ENCODE measurements at regions not wholly inside any gene's neighbourhood (a gene's known extent, or its start where the extent isn't known, plus 50 kb on each side); places are given as distances from the start of the nearest gene placed in this dataset.

DNA sequence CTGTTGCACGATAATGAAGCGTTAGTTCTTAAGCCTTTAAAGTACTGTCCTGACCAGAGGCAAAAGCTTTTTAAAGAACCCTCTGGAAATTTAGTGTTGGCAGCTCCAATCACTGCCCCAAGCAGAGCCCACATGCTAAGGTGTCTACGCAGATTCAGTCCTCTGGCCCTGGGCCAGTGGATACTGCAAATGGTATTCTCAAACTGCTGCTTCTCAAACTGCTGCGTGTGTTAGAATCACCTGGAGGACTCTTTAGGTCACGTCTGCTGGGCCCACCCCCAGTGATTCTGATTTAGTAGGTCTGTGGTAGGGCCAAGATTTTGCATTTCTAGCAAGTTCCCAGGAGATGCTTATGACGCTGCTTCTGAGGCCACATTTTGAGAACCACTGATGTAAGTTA is 96.0 kb upstream of the CCDC28A start:
- TF ChIP-seq, protein P1, sequence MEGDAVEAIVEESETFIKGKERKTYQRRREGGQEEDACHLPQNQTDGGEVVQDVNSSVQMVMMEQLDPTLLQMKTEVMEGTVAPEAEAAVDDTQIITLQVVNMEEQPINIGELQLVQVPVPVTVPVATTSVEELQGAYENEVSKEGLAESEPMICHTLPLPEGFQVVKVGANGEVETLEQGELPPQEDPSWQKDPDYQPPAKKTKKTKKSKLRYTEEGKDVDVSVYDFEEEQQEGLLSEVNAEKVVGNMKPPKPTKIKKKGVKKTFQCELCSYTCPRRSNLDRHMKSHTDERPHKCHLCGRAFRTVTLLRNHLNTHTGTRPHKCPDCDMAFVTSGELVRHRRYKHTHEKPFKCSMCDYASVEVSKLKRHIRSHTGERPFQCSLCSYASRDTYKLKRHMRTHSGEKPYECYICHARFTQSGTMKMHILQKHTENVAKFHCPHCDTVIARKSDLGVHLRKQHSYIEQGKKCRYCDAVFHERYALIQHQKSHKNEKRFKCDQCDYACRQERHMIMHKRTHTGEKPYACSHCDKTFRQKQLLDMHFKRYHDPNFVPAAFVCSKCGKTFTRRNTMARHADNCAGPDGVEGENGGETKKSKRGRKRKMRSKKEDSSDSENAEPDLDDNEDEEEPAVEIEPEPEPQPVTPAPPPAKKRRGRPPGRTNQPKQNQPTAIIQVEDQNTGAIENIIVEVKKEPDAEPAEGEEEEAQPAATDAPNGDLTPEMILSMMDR (conservative IDR thresholded peaks at IDR 0.05; ENCODE audit: low read depth, low read length) = no peak
- no peak for DNase-seq (ENCODE audit: low read depth)
- H3K4me3 ChIP-seq (ENCODE audit: low read depth, low read length) = no peak overlapping the region

DNA sequence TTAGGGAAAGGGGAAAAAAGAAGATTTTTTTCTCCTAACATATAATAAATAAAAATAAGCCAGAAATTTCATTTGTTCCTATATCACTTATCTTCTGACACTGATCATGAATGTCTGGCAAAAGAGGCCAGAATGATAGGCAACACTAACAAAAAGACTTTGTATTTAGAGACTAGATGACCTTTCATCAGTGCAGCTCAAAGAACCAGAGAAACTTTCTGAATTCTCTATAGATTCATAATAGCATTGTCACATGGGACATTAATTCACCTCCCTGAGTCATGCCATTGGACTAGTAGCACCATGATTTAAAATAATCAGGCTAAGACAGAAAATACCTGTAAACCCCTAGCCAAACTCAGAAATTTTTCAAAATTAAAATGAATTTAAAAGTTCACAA is 95.4 kb upstream of the CCDC28A start:
- TF ChIP-seq, protein P1 (conservative IDR thresholded peaks at IDR 0.05; ENCODE audit: low read depth, low read length) = no peak

DNA sequence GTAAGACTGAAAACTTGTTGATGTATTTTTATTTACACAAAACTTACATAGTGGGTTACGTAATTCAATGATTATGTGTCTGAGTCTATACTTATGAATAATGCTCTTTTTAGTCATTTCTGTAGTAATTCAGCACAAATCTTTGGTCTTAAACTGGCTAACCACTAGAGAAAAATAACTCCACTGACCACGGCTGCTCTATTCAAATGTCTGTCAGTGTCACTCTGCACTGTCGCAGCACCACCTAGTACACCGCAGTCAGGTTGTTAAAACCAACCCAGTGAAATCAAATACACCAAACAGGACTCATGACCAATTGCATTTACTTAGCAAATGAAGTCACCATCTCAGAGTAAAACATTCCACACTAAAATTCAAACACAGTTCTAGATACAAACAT is 93.5 kb upstream of the CCDC28A start:
- TF ChIP-seq, protein P1 (conservative IDR thresholded peaks at IDR 0.05; ENCODE audit: low read depth, low read length) = no peak
- DNase-seq (ENCODE audit: low read depth) = no peak

More for the DNA sequence above, 95.4 kb upstream of the CCDC28A start:
- no peak for DNase-seq (ENCODE audit: low read depth)
- H3K4me3 ChIP-seq (ENCODE audit: low read depth, low read length) = no peak overlapping the region

DNA sequence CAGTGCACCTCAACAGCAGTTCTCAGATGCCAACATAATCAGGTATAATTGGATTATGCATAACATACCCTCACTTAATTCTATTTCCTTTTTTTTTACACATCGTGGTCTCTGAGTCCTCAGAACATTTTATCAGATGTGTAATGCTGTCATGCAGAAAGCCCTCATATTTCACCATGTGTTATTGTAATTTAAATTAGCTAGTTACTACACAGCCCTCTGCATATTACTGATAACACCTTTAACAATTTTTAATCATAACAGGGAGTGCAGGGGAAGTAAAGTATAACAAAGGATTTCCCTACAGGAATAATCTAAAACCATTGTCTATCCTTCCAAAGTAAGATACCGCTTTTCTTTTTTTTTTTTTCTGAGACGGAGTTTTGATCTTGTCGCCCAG is 91.9 kb upstream of the CCDC28A start:
- TF ChIP-seq, protein P1 (conservative IDR thresholded peaks at IDR 0.05; ENCODE audit: low read depth, low read length) = no peak
- DNase-seq (ENCODE audit: low read depth) = no peak
- no peak overlapping the region for H3K4me3 ChIP-seq (ENCODE audit: low read depth, low read length)

More for the DNA sequence above, 93.5 kb upstream of the CCDC28A start:
- no peak overlapping the region for H3K4me3 ChIP-seq (ENCODE audit: low read depth, low read length)

DNA sequence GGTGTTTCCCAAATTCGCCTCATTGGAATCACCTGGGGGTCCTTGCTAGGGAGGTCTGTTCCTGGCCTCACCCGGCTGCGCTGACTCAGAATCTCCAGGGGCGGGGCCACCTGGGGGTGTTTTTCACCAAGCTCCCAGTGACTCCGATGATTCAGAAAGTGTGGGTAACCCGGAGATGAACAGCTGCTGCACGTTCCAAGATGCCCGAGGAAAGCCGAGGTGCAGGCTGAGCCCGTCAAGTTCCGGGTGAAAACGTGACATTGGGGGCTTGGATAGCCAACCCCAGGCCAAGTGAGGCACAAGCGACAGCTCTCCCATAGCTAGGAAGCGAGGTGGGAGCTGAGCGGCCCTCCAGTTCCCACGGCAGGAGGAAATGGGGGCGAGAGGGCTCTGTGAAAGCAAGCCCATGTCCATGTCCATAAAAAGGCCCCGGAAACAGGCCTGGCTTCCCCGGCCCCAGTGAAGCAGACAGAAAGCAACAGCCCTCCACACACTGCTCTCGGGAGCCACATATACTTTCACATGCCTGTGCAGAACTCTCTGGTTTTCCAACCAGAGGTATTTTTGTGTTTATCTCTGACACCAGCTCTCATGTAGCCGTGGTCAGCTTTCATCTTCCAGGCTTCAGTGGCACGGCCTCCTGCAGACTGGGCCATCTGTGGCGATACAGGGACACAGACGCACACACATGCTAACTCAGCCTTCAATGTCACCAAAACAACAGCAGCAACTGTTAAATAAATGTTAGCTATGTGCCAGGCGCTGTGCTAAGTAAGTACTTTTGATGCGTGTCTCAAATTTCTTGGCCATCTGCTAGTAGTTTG is 90.7 kb upstream of the CCDC28A start:
- H3K4me3 ChIP-seq (ENCODE audit: low read depth, low read length) = peak overlapping the region; percentile 36
- TF ChIP-seq, protein P1 (conservative IDR thresholded peaks at IDR 0.05; ENCODE audit: low read depth, low read length) = no peak
- peak; percentile 90 for DNase-seq (ENCODE audit: low read depth)

DNA sequence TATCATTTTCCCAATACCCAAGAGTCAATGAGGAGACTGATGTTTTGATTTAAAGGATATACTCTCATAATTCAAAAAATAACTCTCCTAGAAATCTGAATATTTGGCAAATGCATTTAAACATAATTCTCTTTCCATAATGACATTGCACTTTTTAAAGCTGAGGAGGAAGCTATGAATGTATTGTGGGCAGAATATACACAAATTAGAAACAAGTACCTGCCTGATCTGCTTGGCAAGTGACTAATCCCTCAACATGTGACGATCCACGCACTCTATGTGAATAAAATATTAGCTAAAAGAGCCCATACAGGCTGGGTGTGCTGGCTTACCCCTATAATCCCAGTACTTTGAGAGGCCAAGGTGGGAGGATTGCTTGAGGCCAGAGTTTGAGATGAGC is 88.3 kb upstream of the CCDC28A start:
- TF ChIP-seq, protein P1 (conservative IDR thresholded peaks at IDR 0.05; ENCODE audit: low read depth, low read length) = no peak
- no peak overlapping the region for H3K4me3 ChIP-seq (ENCODE audit: low read depth, low read length)
- no peak for DNase-seq (ENCODE audit: low read depth)

DNA sequence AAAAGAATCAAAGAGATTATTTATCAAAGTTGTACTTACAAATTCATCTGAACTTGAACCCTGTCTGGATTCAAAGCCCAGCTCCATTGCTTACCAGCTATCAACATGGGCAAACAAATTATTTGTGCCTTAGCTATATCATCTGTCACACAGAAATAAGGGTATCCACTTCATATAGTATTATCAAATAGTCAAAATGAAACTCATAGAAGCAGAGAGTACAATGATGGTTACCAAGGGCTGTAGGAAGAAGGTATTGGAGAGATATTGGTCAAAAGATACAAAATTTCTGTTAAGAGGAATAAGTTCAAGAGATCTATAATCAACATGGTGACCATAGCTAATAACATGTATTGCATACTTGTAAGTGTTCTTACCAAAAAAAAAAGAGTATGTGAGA is 87.8 kb upstream of the CCDC28A start:
- DNase-seq (ENCODE audit: low read depth) = no peak
- TF ChIP-seq, protein P1 (conservative IDR thresholded peaks at IDR 0.05; ENCODE audit: low read depth, low read length) = no peak
- H3K4me3 ChIP-seq (ENCODE audit: low read depth, low read length) = no peak overlapping the region

Data from choroid plexus epithelial cell (primary cell).